Left colon (tissue), 2 donors: ENCODE measurements at regions not wholly inside any gene's neighbourhood (a gene's known extent, or its start where the extent isn't known, plus 50 kb on each side); places are given as distances from the start of the nearest gene placed in this dataset.
A peak's percentile ranks its signal among the peaks of the same experiment; 100 is the strongest.

Source experiments
- ATAC-seq: fragments of 200-7000 bp; cut with Tn5 transposase; one replicate; pipeline ENCODE4 v1.9.1; 2020; ENCODE audit warnings: mild to moderate bottlenecking, moderate library complexity
- DNase-seq, 2 donors: peaks; one replicate each; pipeline ENCODE4 v3.0.0-alpha.2; 2020
- intact Hi-C, 2 donors: fragments of 100-400 bp; cut with DNase I in 1 of 2; cut with micrococcal nuclease in 1 of 2; formaldehyde crosslinking; loops; one replicate each; pipeline versions ENCODE4 v1.11.2 to v1.14.0; 2022; cut with DNase I, micrococcal nuclease
- donor health status: DM: no; HTN: no; CAD: no.
- donor health status: DM: yes; HTN: yes; CAD: no.

DNA sequence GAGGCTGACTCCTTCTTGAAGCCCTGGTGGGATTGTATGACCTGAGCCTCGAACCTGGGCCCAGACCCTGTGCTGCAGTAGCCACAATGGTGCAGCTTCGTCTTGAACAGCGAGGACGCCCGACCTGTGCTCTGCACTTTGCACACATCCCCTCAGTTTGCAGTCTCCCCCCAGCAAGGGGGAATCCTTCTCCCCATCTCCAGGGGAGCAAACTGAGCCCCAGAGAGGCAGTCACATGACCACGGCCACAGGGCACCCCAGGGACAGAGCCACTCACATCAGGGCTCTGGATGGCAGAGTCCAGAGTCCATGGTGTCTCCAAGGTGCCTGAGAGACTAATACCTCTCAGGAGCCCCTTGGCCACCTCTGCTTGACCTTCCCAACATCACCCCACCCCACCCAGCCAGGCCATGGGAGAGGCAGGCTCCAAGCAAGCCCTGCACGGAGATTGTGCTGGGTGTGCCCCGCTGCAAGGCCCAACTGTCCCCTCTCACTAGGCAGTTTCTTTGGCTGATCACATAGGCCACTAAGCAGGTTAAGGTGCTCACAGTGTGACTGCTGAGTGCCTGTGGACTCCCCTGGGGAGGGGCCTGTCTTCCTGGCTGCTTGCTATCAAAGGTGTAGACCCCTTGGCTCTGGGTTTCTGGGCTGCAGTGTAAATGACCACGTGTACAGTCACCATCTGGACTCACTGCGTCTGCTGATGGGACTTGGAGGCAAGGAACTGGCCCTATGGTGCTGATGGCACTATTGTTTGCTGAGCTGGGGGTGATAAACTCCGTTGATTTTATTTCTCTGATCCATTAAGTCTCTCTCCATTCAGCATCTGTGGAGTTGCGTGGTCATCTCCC, 398.1 kb downstream of the MATN1 start:
- DNase-seq = no peak

GRCh38 chr1:30324251-30325084, 398.9 kb downstream of the MATN1 start:
- ATAC-seq (no peak), DNase-seq (no peak)
- intact Hi-C loops = no loop called here

More for the DNA sequence above, 398.1 kb downstream of the MATN1 start:
- intact Hi-C loops = no loop called here
- no peak for ATAC-seq

DNA sequence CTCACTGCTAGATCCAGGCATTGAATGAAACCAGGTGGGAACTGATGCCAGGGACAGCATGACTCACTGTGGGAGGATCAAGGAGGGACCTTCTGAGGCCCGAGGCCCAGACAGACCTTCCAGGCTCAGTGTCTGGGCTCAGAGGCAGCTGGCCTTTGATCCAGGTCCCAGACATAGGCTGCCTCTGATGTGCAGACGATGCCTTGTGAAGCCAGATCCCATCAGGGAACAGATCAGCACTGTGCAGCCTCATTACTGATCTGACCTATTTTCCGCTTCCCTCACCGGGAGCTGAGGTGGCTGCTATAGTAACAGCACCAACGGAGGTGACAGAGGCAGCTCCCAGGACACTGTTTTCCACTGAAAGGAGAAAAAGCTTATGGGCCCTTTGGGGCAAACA, 399.5 kb downstream of the MATN1 start:
- intact Hi-C loops = no loop called here
- no peak for ATAC-seq
- DNase-seq = no peak

DNA sequence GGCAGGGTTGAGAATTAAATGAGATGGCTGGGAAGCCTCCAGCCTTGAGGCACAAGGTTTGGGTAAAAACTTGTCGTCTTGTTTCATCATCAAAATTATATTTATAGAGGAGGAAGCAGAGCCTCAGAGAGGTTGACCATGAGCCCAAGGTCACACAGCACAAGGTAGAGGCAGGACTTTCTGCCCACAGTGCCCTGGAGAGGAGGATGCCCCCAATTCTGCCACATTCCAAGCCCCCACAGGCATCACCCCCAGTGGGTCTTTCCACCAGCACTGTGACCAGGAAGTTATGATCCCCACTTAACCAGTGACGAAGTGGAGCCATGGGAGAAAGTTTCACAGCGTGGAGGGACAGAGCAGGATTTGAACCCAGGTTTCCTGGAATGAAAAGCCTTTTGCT, 400.0 kb downstream of the MATN1 start:
- ATAC-seq (no peak), DNase-seq (no peak)
- intact Hi-C loops = no loop called here

GRCh38 chr1:30322859-30323257, 400.5 kb downstream of the MATN1 start:
- ATAC-seq (no peak), DNase-seq (no peak)
- intact Hi-C loops = no loop called here

DNA sequence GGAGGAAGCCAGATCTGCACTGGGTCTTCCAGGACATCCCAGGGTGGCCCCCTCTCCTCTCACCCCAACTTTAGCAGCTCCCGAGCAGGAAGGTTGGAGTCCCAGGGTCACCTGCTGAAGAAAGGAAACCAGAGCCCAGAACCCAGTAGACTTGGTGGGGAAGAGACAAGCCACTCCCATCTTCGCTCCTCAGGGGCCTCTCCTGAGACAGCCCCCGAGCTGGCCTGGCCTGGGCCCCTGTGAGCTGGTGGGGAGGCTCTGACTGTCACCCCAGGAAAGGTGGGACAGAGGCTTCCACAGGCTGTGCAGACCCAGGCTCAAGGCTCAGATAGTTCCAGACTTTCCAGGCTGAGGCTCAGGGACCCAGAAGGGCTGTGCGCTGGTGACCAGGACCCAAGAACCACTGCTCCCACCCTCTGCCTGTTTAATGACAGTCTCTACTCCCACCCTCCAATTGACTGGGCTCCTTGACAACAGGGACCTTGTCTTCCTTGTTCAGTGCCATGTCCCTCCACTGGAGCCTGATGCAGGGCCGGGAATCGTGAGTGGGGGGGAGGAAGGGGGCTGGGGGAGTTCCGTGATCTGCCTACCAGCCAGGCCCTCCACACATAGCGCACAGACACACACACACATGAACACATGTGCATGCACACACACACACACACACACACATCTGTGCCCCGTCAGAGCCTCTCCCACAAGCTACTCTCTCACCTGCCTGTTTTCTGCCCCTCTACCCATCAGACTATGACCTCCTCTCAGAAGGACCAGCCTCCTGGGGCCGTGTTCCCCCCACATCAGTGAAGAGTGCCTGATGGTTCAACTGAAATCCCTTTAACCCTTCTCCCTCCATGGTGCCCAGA, 401.2 kb downstream of the MATN1 start:
- DNase-seq (no peak), ATAC-seq (no peak)
- intact Hi-C loops = no loop called here

DNA sequence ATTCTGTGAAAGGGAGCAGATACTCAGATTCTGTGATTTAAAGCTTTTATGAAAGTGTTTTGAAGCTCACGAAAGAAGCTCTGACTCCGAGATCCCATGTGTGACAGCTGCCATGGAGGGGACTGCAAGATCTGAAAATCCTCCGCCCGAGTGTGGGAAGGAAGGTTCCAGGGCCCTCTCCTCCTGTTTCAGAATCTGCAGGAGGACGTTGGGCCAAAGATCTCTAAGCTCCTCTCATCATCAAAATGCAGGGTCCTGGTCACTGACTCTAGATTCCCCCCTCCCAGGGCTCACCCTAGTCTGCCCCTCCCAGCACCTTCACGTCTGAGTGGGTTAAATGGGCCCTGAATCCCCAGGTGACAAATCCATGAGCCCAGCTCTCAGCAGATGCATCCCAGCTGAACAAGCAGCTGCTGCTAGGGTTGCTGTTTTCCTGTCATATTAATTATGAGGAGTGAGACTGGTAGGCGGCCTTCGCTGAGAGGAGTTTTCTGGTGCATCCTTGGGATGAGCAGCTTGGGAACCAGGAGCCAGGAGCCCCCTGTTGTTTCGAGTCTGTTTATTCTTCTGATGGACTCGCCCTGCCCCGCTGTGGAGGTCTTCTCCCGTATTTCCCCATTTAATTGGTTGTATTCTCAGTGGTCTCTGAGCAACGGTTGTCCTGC, 402.0 kb downstream of the MATN1 start:
- no peak for ATAC-seq
- no peak for DNase-seq
- intact Hi-C loops = no loop called here

GRCh38 chr1:30320581-30320890, 402.8 kb downstream of the MATN1 start:
- no peak for ATAC-seq
- DNase-seq = no peak
- intact Hi-C loops = no loop called here

GRCh38 chr1:30319765-30320580, 403.4 kb downstream of the MATN1 start:
- ATAC-seq (no peak), DNase-seq (no peak)
- intact Hi-C loops = no loop called here

- intact Hi-C loops = no loop called here
- DNase-seq = no peak
- no peak for ATAC-seq
Observed at GRCh38 chr1:30318864-30319718, 404.3 kb downstream of the MATN1 start.

DNA sequence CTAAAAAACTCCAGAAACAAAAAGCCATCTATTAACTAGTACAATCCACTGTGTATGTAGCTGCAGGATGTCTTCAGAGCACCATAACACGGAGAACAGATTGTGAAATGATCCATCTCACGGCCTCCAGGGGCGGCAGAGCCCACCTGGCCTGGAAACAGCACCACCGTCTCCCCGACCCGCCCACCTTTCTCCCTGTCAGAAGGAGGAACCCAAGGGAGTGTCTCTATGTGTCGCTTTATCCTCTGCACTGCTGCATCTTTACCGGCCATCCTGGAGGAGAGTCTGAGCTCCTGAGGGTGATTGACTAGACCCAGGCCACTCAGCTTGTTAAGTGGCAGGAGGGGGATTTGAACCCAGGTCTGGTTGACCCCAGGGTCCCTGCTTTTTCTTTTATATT, 405.0 kb downstream of the MATN1 start:
- intact Hi-C loops = no loop called here
- DNase-seq (no peak), ATAC-seq (no peak)

DNA sequence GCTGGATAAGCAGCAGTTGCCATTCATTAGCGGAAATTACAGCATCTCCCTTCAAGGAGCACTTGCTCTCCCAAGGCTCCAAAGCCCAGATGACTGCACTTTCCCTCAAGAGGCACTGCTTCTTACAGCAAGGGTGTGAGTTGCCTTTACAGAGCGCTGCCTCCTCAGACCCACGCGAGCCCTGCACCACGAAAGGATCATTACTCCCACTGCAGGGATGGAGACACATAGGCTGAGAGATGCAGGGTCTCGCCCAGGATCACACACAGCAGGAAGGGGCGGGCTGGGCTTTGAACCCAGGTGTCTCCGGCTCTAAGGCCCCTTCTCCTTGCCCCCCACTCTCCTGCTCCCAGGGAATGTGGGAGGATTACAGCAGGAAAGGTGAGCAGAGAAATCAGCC, 405.5 kb downstream of the MATN1 start:
- intact Hi-C loops = no loop called here
- no peak for DNase-seq

DNA sequence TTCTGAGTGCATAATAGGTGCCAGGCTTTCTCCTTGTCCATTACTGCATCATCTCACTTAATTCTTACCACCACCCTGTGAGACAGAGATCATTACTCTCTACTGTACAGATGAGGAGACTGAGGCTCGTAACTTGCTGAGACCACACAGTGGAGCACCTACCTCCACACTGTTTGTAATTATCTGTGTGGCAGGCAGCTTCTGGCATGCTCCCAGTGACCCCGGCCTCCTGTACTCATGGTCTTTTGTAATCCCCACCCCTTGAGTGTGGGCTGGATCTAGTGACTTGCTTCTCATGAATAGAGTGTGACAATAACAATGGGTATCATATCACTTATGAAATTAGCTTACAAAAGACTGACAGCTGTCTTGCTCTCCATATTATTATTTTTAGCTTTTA, 407.3 kb downstream of the MATN1 start:
- no peak for DNase-seq

More for the DNA sequence above, 405.5 kb downstream of the MATN1 start:
- ATAC-seq = no peak

DNA sequence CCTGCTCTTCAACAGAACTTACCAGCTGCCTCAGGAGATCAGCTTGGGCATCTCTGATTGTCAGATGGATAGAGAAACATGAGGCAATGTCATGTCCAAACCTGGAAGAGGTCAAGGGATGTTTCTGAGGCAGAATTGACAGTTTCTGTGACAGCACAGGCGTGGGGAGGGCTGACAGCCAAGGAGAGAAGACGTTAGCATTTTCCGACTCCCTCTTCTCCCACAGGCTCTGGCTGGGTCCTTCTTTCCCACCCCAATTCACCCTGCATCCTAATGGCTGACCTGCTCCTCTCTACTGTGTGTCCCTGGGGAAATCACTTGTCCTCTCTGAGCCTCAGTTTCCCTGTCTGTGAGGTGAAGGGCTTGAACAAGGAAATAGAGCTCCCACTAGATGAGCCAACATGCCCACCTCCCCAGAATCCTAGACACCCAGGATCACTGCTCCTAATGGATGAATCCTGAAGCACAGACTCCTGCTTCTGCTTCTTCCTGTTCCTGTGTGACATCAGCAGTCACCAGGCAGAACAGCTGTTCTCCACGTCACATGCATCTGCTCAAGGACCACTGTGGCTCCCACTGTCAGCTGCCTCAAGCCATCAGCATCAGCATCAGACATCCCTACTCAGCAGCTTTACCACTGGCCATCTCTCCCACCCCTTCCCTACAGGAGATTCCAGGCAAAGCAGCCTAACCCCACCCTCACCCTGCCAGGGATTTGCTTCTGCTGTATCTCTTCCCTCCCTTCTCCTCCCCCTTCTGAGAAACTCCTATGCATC, 408.0 kb downstream of the MATN1 start:
- DNase-seq = peak in 1 of 2 donors; percentile 10
- no peak for ATAC-seq
- intact Hi-C loops = no loop called here

More for the DNA sequence above, 407.3 kb downstream of the MATN1 start:
- intact Hi-C loops = no loop called here
- ATAC-seq = no peak

GRCh38 chr1:30314591-30314990, 408.8 kb downstream of the MATN1 start:
- DNase-seq (no peak), ATAC-seq (no peak)
- intact Hi-C loops = no loop called here

DNA sequence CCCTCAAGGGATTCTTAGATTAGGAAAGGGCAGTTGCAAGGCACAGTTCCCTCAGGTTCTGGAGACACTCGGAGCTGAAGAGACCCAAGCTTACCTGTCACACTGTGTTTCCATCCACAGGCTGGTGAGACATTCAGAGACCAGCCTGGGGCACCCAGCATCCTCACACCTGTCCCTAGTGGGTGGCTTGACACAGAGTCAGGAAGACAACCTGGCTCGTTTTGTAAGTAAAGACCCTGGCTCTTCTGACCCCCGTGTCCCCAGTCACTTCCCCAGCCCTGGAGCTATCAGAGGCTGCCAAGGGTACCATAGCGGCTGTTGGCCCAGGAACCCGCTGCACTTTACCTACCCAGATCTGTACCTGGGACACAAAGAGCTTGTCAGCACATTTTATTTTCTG, 409.8 kb downstream of the MATN1 start:
- ATAC-seq (no peak), DNase-seq (no peak)
- intact Hi-C loops = no loop called here

- ATAC-seq = no peak
- DNase-seq = no peak
- intact Hi-C loops = no loop called here
Observed at GRCh38 chr1:30313176-30313575, 410.2 kb downstream of the MATN1 start.
